NCI-H82 treated with DMSO at 0.1 percent for 48 hours (cell line): ENCODE measurements at regions not wholly inside any gene's neighbourhood (a gene's known extent, or its start where the extent isn't known, plus 50 kb on each side); places are given as distances from the start of the nearest gene placed in this dataset.

Experiments used
- DNase-seq: peaks from one replicate; lab custom pipeline; 2025; ENCODE audit not compliant: unreplicated experiment; lab: John Stamatoyannopoulos, UW

DNA sequence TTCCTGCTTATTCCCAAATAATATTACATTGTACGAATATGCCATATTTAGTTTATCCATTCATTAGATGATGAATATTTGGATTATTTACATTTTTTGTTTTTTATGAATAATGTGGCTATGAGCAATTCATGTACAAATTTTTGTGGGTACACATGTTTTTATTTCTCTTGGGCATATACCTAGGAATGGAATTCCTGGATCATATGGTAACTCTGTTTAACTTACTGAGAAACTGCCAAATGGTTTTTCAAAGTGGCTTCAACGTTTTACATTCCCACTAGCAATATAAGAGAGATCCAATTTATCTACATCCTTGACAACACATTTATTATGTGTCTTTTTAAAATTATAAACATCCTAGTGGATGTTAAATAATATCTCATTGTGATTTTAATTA lies 362.0 kb upstream of the TMCO5A start:
- DNase-seq: no peak

DNA sequence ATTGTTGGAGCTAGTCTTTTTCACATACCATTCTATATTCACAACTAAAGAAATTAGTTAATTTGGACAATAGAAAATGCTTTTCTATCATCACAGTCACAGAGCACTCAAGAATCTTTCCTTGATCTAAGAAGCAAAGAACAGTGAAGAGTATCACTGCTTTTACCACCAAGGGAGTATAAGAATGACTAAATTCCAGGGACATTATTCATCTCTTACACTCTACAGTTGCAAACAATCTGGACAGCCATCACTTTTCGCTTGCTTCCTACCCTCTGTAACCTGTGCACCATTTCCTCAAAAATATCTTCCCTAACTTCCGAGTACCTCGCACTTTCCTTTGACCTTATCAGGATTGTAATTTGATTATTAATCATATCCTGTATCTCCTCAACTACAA lies 359.5 kb upstream of the TMCO5A start:
- DNase-seq: no peak

DNA sequence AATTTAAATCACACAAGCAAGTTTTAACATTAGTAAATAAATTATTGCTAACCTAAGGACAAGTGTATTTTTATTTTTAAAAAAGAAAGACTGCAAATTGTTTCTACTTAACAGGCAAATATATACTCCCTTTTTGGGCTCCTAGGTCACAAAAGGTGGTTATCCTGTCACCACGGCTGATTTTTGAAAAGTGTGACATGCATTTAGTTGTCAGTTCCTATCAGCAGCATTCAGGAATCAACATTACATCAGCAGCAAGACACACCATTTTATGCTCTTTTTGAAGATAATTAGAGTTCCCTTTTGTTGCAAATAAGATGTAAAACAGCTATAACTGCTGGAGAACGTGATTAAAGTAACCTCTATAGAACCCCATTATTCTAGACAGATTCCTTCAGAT lies 357.5 kb upstream of the TMCO5A start:
- DNase-seq: no peak

DNA sequence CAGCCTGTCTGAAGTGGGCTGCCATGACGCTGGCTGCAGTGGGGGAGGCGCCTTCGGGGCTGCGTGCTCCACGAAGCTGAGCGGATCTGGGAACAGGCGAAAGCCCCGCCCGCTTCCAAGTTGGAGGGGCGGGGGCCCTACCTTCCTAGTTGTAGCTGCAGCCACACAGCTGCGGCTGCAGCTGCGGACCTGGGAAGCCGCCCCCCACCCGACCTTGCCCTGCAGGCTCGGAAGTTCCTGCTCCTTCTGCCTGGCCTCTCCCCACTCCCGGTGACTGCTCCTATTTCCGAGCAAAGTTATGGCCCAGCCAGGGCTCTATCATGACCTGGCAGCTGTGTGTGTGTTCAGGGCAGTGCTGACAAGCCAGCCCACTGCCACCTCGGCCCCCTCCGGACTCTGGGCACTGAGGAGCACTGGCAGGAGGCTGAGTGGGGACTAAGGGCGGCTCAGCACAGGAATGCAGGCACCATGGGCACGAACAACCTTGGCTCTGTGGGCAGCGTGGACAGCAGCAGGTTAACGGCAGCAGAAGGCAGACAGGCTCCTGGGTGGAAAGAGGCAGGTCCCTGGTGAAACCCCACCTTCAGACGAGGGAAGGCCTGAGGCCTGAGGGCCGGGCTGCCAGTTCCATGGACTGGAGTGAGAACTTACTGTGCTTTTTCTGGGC lies 352.4 kb upstream of the TMCO5A start:
- DNase-seq: no peak

DNA sequence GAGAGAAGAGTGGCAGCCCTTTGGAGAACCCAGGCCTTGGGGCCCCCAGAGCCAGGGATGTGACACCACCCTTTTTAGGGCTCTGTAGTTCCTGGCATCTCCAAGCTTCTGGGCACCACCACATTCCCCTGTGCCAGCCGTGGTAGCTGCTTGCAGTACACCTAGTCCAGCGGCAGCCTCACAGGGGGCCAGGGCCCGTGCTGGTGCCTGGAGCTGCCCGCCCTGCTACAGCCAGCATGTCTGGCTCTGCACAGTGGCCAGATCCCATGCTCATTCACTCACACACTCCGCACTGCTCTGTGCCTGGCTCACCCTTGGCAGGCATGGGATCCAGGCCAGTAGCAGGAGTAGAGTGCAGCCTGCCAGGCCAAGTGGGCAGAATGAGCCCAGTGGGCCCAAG lies 351.6 kb upstream of the TMCO5A start:
- no peak for DNase-seq

DNA sequence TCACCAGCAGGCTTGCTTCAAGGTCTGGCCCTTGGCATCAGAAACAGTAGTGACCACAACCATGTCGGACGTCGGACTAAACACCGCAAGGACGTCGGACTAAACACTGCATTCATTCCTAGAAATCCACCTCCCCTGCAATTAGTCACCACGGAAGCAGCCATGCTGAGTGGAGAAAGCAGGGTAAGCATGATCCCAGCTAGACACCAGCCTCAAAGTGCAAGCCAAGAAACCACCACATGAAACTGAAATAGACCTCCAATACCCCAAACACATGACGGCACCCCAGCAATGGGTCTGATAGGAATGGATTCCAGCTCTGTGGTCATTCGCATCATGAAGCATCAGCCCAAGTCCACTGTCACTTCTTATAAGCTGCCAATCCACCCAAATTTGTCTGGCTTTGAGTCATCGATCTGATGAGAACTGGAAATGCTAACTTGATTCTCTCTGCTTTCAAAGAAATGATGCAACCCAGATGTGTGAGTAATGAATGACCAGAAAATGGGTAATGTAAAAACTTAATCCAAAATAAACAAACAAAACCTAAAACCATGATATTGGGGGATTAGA lies 348.3 kb upstream of the TMCO5A start:
- no peak for DNase-seq

DNA sequence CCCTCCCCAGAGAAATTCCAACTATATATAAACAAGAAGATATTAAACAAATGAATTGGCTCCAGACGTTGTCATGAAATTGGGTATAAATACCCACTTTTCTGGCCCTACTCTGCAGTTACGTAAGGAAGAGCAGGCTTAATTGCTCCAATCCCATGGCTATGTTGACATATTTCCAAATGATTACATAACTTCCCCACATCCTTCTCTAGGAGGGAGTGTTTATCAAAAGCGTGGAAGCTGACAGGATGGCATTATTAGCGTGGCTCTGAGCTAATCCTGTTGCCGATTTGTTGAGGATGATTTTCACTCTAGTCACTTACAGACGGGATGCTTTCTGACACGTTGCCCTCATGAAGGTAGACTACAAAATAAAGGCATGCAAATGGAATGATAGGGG lies 347.5 kb upstream of the TMCO5A start:
- no peak for DNase-seq

DNA sequence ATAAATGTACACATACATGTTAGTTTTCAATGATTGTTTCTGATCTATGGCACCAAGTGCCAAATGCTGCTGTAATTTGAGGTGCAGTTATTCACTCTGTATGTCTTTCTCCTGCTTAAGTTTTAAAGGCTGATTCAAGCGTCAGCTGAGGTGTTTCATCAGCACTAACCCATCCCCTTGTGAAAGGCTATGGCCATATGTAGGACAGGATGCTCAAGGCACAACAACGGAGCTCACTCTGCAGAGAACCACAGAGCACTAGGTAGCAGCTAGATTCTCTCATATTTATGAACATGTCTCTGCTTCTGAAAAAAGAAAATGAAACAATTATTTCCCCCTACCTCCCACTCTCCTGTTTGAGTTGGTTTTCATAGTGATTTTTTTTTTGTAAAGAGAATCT lies 340.0 kb upstream of the TMCO5A start:
- no peak for DNase-seq

DNA sequence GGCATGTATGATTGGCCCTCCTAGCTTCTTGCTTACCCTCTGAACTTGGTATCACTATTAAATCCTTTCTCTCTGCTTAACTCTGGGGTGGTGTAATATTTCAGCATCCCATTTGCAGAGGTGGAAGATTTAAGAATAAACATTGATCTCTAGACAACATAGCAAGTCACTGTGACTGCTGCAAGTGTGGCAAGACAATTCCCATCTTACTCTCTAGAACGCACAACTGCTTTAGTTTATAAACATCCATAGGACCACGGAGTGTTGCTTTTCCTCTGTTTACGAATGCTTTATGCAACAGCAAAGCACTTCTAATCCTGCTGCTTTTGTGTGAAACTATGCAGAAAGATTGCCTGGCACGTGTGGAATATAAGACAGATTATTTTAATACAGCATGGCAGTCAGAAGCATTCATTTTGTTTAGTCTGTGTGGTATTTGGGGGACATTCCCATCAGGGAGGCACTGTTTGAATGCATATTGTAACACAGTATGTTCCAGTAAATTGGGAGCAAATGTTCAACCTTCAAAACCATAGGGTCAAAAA lies 338.9 kb upstream of the TMCO5A start:
- no peak for DNase-seq

DNA sequence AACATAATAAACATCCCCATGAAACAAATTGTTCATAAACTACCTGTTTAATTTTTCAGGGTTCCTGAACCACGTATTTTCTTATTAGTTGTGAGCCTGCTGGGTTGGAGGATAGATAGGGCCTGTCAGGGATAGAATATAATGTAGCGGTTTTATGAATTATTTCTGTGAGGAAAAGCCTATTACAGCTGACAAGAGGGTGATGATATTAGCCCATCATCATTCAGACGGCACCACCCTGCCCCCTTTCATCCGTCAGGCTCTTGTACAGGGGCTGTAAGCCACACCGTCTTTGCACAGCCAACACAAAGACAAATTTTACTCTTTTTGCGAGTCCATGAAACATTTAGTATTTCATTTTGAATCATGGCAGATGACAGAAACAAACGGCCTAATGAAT lies 335.3 kb upstream of the TMCO5A start:
- DNase-seq: no peak

DNA sequence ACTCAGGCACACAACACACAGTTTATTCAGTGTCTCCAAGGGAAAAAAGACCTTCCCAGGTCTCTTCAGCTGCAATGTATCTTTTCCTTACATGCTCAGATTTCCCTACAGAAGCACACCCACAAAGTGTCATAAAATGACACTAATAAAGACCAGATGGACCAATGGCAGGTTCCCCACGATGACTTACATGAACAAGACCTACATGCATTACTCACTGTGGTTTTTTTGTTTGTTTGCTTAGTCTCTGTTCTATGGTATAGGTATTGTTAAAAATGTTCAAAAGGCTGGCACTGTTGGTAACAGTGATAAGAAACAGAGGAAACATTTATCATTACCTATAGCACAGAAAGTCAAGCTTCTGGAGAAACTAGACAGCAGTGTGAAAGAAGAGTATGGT lies 318.2 kb upstream of the TMCO5A start:
- DNase-seq: no peak

DNA sequence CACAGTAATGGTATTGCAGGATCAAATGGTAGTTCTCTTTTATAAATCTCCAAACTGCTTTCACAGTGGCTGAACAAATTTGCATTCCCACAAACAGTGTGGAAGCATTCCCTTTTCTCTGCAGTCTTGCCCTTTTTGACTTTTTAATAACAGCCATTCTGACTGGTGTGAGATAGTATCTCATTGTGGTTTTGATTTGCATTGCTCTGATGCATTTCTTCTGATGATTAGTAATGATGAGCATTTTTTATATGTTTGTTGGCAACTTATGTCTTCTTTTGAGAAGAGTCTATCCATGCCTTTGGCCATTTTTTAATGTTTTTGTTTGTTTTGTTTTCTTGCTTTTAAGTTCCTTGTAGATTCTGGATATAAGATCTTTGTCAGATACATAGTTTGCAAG lies 316.1 kb upstream of the TMCO5A start:
- no peak for DNase-seq

DNA sequence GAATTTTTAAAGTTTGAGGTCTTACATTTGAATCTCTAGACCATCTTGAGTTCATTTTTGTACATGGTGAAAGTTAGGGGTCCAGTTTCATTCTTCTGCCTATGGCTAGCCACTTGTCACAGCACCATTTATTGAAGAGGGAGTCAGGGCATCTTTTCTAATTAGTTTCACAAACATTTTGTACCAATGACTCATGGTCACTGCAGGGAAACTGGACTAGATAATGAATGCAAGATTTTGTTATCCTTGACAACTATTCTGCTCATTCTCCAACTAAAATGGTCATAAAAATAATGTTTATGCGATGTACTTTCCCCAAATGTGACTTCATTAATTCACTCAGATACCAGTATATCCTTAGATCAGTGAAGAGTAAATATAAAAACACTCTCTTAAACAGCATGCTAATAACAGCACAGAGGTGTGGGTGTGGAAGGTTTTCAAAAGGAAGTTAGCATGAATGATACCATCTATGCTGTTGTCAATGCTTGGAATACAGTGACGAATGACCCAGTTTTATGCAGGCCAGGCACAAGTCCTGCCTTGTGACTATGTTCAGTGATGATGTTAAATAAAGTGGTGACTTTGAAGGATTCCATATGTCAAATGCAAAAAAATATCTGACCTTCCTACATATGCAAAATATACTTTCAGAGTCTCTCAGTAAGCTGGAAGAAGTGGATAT lies 314.9 kb upstream of the TMCO5A start:
- DNase-seq: no peak

DNA sequence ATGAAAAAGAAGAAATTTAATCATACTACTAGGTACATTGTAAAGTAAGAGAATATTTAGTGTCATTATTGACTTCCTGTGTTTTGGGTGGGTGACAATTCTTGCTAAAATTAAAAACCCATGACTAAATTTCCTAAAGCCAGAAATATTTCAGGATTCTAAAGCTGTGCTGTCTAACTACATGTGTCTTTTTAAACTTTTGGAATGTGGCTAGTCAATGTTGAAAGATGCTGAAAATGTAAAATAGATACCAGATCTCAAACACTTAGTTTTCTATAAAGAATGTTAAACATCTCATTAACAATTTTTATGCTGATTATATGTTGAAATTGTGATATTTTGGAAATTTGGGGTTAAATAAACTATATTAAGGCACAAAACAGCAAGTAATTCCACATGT lies 308.9 kb upstream of the TMCO5A start:
- DNase-seq: no peak

DNA sequence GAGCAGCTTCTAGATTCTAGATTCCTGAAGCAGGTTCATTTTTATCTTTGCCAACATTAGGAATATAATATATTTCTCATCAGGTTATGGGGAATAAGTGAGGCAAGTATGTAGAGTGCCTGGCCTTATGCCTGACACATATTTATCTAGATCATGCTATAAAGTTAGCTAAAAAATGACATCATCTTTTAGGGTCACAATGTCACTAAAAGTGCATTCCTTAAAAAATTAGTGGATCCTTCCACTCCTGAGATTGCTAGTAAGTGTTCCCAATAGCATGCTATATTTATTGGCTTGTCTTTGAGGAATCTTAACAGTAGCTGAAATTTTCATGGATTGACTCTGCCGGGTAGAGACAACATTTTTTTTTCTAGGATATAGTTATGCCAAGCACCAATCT lies 305.9 kb upstream of the TMCO5A start:
- no peak for DNase-seq

DNA sequence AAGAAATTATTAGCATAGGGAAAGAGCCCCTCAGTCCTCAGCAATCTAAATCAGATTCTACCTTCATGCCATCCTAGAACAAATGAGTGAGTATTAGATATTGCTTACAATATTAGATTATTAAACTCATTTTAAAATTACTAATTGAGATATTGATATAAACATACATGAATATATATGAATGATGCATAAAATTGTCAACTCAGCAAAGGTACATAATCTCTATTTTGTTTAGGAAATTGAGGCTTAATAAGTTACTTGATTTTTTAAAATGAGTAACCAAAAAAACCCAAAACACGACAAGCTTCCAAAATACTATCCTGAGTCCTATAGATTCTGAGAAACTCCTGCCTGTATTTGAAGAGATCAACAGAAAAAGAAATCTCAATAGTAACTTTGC lies 297.7 kb upstream of the TMCO5A start:
- no peak for DNase-seq

DNA sequence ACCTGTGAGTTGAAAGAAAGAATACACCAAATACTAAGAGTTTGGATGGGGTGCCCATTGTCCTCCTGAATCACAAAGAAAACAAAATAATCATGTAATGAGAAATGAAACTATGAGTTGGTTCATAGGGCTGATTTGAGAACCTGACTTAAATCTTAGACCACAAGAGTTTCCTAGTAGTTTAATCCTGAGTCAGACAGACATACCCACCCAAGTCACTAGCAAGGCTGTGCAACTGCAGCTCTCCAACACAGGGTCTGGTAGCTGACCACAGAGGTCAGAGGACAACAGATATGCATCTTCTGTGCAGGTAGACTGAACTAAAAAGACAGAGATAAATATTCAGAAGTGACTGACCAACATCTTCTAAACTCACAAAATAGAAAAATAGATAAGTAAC lies 296.3 kb upstream of the TMCO5A start:
- no peak for DNase-seq

DNA sequence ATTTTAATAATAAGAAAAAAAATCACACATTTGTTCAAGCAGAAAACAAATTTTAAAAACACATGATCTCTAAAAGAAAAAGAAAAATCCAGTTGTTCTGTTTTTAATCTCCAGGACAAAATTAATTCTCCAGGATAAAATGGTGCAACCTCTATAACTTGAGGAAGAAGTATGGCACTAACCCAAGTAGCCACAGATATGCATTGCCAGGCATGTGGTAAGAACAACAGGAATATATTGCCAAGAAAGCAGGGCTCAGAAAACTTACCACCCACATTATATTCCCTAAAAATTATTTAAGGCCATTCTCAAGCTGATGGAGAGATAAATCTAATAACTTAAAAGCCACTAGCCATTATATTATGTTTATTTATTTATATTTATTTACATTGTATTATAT lies 295.7 kb upstream of the TMCO5A start:
- DNase-seq: no peak

DNA sequence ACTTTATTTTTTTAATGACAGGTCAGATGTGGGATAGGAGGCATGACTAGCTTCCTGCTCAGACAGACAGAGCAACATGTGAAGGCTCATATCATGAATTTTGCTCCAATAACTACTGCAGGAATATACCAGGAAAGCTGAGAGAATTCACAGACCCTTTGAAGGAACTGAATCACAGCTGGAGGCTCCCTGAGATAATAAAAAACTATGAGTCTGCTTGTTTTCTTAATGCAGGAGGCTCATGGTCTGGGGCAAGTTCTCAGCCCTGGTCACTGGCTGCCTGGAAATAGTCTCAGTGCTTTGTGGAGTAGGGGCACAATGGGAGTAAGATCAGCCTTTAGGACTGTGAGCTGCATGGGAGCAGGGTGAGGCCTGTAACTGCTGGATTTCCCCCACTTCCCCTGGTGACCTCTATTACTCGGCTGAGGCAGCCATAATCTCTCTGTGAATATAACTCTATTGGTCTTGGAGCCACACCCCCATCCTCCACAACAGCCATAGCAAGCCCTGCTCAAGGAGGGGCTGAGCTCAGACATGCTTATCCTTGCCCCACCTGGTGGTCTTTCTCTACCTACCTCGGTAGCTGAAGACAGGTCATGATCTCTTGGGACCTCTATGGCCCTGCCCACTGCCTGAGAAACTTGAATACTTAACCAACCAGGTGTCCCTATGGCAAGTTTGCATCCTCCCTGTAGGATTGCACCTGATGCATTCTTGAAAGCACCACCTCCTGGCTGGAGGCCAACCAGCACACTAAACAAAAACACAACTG lies 281.6 kb upstream of the TMCO5A start:
- no peak for DNase-seq

DNA sequence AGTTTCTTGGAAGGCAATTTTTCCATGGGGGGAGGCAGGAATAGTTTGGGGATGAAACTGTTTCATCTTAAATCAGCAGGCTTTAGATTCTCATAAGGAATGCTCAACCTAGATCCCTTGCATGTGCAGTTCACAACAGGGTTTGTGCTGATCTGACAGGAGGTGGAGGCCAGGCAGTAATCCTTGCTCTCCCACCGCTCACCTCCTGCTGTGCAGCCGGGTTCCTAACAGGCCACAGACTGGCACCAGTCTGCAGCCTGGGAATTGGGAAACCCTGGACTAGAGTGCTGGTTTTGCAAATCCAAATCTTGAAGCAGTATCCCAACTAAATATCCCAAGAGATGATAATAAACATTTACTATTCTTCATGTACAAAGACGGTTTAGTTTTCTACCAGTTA lies 256.3 kb upstream of the TMCO5A start:
- DNase-seq: no peak

DNA sequence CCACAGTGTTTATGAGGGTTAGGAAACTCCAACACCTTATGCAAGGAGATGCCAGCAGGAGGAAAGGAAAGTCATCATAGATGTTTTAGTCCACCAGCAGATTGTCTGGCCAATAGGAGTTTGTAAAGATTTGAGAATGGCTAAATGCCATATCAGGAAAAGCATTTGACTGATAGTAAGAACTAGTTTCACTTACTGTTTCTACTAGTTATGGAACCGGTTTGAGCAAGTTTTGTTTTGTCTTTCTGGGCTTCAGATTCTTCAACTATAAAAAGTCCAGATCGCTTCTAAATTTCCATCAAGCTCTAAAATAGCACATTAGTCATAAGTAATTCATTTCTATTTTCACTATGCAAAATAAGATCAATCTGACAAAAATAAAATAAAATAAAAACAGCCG lies 254.8 kb upstream of the TMCO5A start:
- DNase-seq: no peak

DNA sequence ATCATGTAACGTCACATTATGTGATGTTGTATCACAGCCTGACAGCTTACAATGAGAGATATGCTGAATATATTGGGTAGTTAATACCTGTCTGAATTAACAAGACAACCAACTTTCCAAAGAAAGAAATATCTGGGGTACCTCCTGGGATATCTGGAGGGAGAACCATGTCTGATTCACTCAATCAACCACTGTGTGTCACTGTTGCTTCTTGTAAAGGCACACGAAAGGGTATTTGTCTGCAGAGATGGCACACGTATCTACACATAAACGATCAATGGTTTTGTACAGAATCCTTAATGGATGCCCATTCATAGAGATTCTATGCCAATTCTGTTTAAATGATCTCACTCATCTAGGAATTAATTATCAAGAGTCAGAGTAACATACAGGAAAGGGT lies 252.1 kb upstream of the TMCO5A start:
- no peak for DNase-seq
